Panc1 (cell line): ENCODE measurements at regions not wholly inside any gene's neighbourhood (a gene's known extent, or its start where the extent isn't known, plus 50 kb on each side); places are given as distances from the start of the nearest gene placed in this dataset.

ENCODE experiments used
- ATAC-seq: fragments of 200-7000 bp; cut with Tn5 transposase; 2 replicates; pipeline ENCODE4 v1.9.1; 2020; ENCODE audit warnings: mild to moderate bottlenecking, moderate library complexity
- BruUV-seq: library from RNA; stranded (reverse); fragments of 400-500 nt; replicated peaks from 2 replicates; lab custom pipeline; 2021; lab: Mats Ljungman, UMichigan
- CTCF ChIA-PET: fragments of 300-600 bp; sonication (Branson Sonifier 250); formaldehyde crosslinking; loops from one replicate; lab custom pipeline; 2022; ENCODE audit warnings: antibody characterized with exemption; lab: Charles Lee
- POLR2A ChIA-PET: fragments of 300-600 bp; sonication (Branson Sonifier 250); formaldehyde crosslinking; loops from one replicate; lab custom pipeline; 2022; ENCODE audit warnings: antibody characterized with exemption; lab: Charles Lee
- DNase-seq: peaks from one replicate; pipeline ENCODE4 v3.0.0-alpha.2; 2010; ENCODE audit warnings: low read depth, low spot score
- H3K27ac ChIP-seq: 2 replicates; pipeline ENCODE4 v1.5.1; 2011; ENCODE audit warnings: mild to moderate bottlenecking, low read length, inconsistent platforms
- H3K27me3 ChIP-seq: fragments of 200-500 bp; sonication (Bioruptor generic); 2 replicates; pipeline ENCODE4 v1.6.0; 2014; ENCODE audit warnings: low read length, inconsistent platforms; ENCODE audit not compliant: control insufficient read depth, insufficient read depth
- H3K36me3 ChIP-seq: fragments of 200-500 bp; sonication (Bioruptor generic); 2 replicates; pipeline ENCODE4 v1.5.1; 2014; ENCODE audit warnings: inconsistent platforms, mild to moderate bottlenecking, low read length, moderate library complexity; ENCODE audit not compliant: control insufficient read depth, insufficient read depth
- H3K4me1 ChIP-seq: 2 replicates; pipeline ENCODE4 v1.5.1; 2011; ENCODE audit warnings: inconsistent platforms, mild to moderate bottlenecking, low read length, moderate library complexity; ENCODE audit not compliant: control insufficient read depth, insufficient read depth
- H3K4me3 ChIP-seq, 2 experiments: 2 replicates each; pipeline ENCODE4 v1.5.1; 2011 to 2012; ENCODE audit warnings: low read depth in 2 of 2, low read length in 2 of 2, mild to moderate bottlenecking in 2 of 2, inconsistent platforms in 1 of 2, moderate library complexity in 1 of 2
- H3K9me3 ChIP-seq: fragments of 200-500 bp; sonication (Bioruptor generic); 2 replicates; pipeline ENCODE4 v1.5.1; 2014; ENCODE audit warnings: low read depth, mild to moderate bottlenecking, inconsistent platforms, low read length, moderate library complexity; ENCODE audit not compliant: control insufficient read depth, insufficient read depth
- CTCF ChIP-seq: fragments of 450-650 bp; IDR thresholded peaks from 2 replicates; pipeline ENCODE4 v1.5.1; 2017; ENCODE audit warnings: mild to moderate bottlenecking
- POLR2AphosphoS5 ChIP-seq: IDR thresholded peaks from 2 replicates; pipeline ENCODE4 v1.6.1; 2012; ENCODE audit warnings: mild to moderate bottlenecking, low read depth, low read length, moderate library complexity
- REST ChIP-seq, 2 experiments: IDR thresholded peaks; 2 replicates each; pipeline ENCODE4 v1.6.1; 2011 to 2012; ENCODE audit warnings: low read depth in 2 of 2, control low read depth in 1 of 2, low read length in 1 of 2, mild to moderate bottlenecking in 1 of 2, moderate library complexity in 1 of 2; ENCODE audit not compliant: insufficient read depth in 1 of 2
- SIN3A ChIP-seq: IDR thresholded peaks from 2 replicates; pipeline ENCODE4 v1.6.1; 2012; ENCODE audit warnings: low read depth, mild to moderate bottlenecking, low read length, moderate library complexity, borderline replicate concordance; ENCODE audit not compliant: insufficient read depth
- TCF7L2 ChIP-seq: IDR thresholded peaks from 2 replicates; pipeline ENCODE4 v1.6.1; 2011; ENCODE audit warnings: mild to moderate bottlenecking, low read depth, low read length, inconsistent platforms
- in situ Hi-C: cut with HindIII; loops from 2 replicates; pipeline ENCODE4 v1.10.0; 2016; ENCODE audit warnings: low sequenced_read_pairs, low pct_unique_long_range_greater_than_20kb
- intact Hi-C: fragments of 100-400 bp; cut with micrococcal nuclease; formaldehyde crosslinking; loops from one replicate; pipeline ENCODE4 v1.10.0; 2022; ENCODE audit not compliant: unreplicated experiment

- Histone ChIP-seq H3K9me3 (no peaks in the 10 kb centered on the region), H3K36me3 (no peaks in the 10 kb centered on the region), H3K27ac (no peak overlapping the region), H3K4me3 (no peak overlapping the region), H3K4me1 (no peaks in the 10 kb centered on the region), H3K27me3 (peaks cover 3% of the 10 kb centered on the region; the same call in 1 of the 2 replicates)
- ChIA-PET POLR2A (interaction anchor here (0.5 kb wide), 1 partner anchor 10 kb away, joined by 5 read pairs; no protein-coding TSS in a partner anchor), CTCF (interaction anchor here (0.7 kb wide), 1 partner anchor 221 kb away, joined by 3 read pairs; no protein-coding TSS in a partner anchor)
- in situ Hi-C loops, result no loop called here
- no peak for ATAC-seq
- intact Hi-C loops, result no loop called here
- no peak for DNase-seq
- no peak for TF ChIP-seq SIN3A
- no peak for TF ChIP-seq CTCF
- no peak for TF ChIP-seq TCF7L2
- no peak for TF ChIP-seq POLR2AphosphoS5
- no peak for TF ChIP-seq REST (IDR thresholded peaks at IDR 0.05; ENCODE audit: insufficient read depth in 1 of 2, low read depth in 2 of 2, low read length in 1 of 2)
- no TSS peak for BruUV-seq
These were observed 119.8 kb upstream of the NPVF start for GRCh38 chr7:25348104-25348503.

- no peak overlapping the region for H3K27ac ChIP-seq
- H3K27me3 ChIP-seq, result peaks cover 6% of the 10 kb centered on the region; the same call in 1 of the 2 replicates
- CTCF ChIA-PET, result no interaction called here
- in situ Hi-C loops, result no loop called here
- H3K36me3 ChIP-seq, result no peaks in the 10 kb centered on the region
- DNase-seq (no peak), ATAC-seq (no peak)
- no peaks in the 10 kb centered on the region for H3K9me3 ChIP-seq
- TF ChIP-seq TCF7L2 (no peak), CTCF (no peak), POLR2AphosphoS5 (no peak), REST (IDR thresholded peaks at IDR 0.05; ENCODE audit: insufficient read depth in 1 of 2, low read depth in 2 of 2, low read length in 1 of 2) (no peak), SIN3A (no peak)
- intact Hi-C loops, result no loop called here
- H3K4me3 ChIP-seq, result no peak overlapping the region
- H3K4me1 ChIP-seq, result no peaks in the 10 kb centered on the region
- POLR2A ChIA-PET, result no interaction called here
- no TSS peak for BruUV-seq
These were observed 121.2 kb upstream of the NPVF start for GRCh38 chr7:25349283-25350017.
